Stimulated activated CD8-positive, alpha-beta memory T cell treated with anti-CD3 and anti-CD28 coated beads, Interleukin-15, amount 100 ng/mL, for 24 hours (primary cell): ENCODE measurements at regions not wholly inside any gene's neighbourhood (a gene's known extent, or its start where the extent isn't known, plus 50 kb on each side); places are given as distances from the start of the nearest gene placed in this dataset.
"Not testable (repeated sequence)": the region's sequence is repeated elsewhere in the genome, so short reads cannot be mapped to it uniquely, and the experiment has no call there.

Experiments
- DNase-seq: peaks from one replicate; pipeline ENCODE4 v3.0.0-alpha.2; 2020; ENCODE audit warnings: low read depth

- no peak for DNase-seq
Observed at GRCh38 chr5:116773926-116774325, 199.3 kb upstream of the SEMA6A start.

DNA sequence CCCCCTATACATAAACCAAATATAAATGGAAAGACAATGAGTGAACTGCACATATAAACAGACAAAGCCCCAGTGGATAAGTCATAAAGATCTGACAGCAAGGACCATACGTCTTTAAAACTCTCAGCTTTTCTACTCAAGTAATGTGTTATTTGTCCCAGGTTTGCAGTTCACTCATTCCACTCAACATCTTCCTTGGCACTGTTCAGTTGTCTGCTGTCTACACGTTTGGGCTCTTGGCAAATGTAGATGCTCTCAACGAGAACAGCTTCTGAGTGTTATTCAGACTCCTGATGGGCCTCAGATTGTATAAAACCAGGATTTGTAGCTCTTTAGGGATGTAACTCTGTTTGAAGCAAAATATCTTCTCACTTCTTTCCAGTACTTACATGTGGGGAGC lies 198.2 kb upstream of the SEMA6A start:
- DNase-seq: no peak

DNA sequence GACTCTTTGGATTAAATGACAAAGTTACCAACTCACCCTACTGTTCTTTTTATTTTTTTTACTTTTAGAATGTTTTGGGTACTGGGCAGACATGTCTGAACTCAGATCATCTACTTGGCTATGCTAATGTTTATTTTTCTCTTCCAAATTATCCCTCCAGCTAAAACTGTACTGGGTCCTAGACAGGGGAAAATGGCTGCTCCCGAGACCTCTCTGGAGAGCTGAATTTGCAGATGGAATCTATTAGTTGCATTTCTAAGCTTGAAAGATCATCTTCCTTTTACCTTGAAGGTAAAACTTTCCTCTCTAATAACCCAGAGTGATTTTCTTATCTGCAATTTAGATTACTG lies 197.5 kb upstream of the SEMA6A start:
- no peak for DNase-seq

GRCh38 chr5:116771466-116772151 lies 197.0 kb upstream of the SEMA6A start:
- DNase-seq: no peak

DNA sequence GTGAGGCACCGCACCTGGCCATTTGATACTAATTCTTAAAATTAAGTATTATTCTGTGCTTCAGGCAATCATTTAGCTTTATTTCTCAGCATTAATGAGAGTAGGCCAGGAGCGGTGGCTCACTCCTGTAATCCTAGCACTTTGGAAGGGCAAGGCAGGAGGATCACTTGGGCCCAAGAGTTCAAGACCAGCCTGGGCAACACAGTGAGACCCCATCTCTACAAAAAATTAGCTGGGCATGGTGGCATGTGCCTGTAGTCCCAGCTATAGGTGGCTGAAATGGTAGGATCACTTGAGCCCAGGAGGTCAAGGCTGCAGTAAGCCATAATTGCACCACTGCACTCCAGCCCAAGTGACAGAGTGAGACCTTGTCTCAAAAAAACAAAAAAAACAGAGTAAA lies 195.3 kb upstream of the SEMA6A start:
- not testable (repeated sequence) for DNase-seq

- DNase-seq: no peak
Observed at GRCh38 chr5:116769470-116769869, 194.8 kb upstream of the SEMA6A start.

DNA sequence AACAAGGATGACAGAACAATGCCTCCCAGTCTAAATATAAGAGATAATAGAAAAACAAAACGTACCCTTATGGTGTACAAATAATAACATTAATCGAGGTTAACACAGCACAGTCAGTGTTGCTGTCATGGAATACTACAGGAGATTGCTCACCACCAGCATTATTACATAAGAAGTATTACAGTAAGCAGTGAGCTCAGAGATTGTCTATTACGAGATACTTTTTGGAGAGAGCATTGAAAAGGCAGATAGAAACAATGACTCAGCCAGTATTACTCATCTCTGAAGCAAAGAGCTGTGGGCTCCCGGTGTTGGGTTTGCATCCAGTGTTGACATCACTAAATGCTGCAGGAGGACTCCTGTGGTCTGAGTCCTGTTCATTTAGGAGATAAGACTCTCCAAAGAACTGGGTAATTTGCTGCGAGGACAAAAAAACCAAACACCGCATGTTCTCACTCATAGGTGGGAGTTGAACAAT lies 191.9 kb upstream of the SEMA6A start:
- DNase-seq: no peak

GRCh38 chr5:116765441-116765840 lies 190.8 kb upstream of the SEMA6A start:
- no peak for DNase-seq

DNA sequence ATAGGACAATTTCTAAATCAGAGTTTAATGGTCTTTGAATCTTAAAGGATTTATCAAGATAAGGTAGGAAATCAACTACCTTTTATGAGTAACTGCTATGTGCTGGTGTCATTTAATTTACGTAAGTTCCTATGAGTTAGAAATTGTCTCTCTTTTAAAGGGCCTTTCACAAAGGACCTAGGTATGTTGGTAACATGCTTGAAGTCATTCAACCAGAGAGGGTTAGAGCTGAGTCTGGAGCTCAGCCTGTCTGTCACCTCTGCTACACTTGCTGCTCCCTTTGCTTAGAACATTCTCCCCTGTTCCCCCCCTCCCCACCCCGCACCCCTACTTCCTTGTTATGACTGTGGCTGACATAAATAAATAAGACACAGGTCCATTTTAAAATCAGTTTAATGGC lies 190.3 kb upstream of the SEMA6A start:
- DNase-seq: no peak

DNA sequence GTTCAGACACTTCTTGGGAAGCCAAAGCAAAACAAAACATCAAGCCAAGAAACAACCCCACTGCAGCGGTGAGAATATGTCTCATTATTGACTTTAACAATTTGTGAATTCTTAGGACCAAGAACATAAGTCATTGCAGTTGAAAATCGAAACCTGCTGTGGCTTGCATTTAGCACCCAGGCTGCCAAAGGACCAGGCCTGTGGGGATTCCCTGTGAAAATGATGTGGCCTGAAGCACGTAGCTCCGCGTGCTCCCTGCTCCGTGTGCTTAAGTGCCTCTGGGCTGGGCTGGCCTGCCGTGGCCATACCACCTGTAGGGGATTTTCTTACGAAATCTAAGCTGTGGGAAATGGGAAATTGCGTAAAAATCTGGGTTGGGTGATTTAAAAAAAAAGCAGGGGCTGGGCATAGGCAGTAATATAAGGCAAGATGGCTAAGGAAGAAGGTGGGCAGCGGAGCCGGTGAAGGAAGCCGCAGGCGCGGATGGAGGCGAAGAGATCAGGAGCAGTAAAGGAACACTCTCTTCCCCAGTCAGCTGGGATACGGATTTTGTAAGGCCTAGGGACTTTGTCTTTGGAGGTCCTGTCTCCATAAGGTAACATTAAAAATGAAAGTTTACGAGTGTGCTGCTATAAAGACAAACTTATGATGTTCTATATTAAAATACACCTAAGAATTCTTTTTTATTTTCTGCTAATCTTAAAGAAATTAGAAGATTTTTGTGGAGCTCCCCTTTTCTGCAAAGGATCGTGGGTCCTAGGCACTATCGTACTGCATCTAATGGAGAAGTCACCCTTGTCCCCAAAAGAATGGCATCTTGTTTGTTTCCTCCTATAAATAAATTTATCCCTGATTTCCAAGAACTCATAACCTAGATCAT lies 189.6 kb upstream of the SEMA6A start:
- no peak for DNase-seq

DNA sequence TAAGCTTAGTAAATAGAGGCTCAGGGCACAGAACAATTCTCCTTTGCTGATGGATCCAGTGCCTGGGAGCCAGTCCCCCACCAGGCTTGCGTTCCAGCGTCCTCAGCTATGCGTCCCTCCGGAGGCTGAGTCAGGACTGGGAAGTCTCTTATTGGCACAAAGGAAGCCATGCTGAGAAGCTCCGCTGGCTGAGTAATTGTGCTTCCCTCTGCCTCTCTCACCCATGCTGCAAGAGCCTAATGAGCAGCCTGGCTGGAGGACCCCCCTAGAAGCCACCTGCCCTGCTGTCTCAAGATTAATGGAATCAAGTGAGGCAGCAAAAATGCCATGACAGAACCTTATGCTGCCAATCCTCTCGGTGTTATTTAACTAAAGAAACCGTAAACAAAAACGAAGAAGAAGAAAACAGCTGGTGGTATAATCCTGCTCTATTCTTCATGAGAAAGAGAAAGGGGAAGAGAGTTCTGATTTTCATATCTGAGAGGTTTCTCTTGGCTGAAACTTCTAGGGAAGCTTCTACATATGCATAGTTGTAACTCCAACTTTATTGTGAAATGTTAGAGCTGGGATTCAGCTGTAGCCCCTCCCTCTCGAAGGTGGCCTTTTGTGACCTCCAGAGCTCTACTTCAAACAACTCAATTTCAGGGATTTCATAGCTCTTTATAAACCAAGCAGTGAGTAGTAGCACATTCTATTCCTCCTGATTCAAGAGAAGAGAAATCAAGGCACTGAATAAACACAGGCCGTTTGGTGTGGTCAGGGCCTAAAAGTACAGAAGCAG lies 185.4 kb upstream of the SEMA6A start:
- no peak for DNase-seq

DNA sequence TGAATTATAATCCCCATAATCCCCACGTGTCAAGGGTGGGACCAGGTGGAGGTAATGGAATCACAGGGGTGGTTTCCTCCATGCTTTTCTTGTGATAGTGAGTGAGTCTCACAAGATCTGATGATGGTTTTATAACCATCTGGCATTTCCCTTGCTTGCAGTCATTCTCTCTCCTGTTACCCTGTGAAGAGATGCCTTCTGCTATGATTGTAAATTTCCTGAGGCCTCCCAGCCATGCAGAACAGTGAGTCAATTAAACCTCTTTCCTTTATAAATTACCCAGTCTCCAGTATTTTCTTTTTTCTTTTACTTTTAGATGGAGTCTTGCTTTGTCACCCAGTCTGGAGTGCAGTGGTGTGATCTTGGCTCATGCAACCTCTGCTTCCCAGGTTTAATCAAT lies 182.7 kb upstream of the SEMA6A start:
- DNase-seq: no peak

GRCh38 chr5:116756531-116756930 lies 181.9 kb upstream of the SEMA6A start:
- no peak for DNase-seq

DNA sequence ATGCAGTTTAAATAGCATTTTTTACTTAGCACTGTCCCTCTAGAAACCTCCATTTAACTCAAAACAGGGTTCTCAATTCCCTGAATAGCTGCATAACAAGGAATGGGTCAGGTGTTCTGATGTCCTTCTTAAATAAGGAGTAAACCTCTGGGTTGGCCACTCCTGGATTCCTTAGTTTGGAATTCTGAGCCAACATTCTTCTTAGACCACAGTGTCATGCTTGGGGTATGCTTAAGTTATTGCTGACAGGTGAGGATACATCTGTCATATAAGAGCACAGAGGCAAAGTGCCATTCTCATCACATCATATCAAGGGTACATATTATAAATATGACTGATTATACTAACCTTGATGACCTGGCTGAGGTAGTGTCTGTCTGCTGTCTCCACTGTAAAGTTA lies 179.9 kb upstream of the SEMA6A start:
- DNase-seq: no peak

GRCh38 chr5:116751684-116752083 lies 177.1 kb upstream of the SEMA6A start:
- no peak for DNase-seq

- DNase-seq: no peak
Observed at GRCh38 chr5:116750631-116751580, 176.3 kb upstream of the SEMA6A start.

DNA sequence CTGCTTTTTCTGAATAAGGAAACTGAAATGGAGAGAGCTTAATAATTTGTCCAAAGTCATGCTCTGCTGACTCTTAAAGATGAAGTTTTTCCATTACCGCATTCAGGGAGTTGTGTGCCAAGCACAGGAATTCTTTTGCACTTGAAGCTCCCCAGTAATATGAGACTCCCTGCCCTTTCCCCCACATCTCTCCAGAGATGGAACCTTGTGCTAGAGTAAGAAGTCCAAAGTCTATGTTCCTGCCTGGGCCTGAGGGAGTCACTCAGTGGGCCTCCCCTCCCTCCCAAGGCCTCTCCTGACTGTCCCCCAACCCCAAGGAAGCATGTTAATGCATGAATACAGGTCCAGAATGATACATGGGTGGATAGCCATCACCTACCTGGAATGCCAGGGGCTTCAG lies 173.3 kb upstream of the SEMA6A start:
- DNase-seq: no peak

GRCh38 chr5:116746668-116747067 lies 172.0 kb upstream of the SEMA6A start:
- no peak for DNase-seq

DNA sequence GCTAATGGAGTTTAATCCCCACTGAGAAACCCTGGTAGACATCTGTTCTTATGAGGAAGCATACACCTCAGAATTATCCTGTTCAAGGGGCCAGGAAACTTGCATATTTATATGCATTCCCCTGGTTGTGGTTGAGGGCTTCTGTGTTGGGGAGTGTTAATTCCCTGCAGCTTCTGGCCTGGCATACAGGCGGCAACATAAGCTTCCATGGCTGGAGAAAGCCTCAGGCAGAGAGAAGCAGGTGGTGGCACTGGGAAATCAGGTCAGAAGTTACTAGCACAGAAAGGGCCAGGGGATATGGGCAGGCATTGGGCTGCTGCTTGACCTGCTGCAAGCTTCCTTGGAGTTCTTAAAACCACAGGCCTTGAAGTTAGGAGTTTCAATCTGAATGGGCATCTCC lies 166.1 kb upstream of the SEMA6A start:
- DNase-seq: no peak

DNA sequence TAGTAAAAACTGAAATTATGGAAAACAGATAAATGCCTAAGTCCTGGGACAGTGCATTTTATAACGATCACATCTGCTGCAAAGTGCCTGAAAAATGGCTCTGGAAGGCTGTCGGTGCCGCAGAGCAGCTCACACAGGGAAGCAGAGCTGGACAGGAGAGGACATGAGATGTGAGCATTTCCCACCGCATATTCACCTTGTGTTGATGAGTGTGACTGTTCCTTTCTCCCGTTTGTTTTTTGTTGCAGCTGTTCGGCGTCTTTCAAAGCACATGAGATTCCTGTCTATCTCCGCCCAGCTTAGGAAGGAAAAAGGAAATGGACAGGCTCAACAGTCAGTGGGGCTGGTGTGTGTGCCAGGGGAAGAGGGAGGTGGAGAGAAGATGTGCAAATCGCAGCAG lies 164.9 kb upstream of the SEMA6A start:
- DNase-seq: no peak

DNA sequence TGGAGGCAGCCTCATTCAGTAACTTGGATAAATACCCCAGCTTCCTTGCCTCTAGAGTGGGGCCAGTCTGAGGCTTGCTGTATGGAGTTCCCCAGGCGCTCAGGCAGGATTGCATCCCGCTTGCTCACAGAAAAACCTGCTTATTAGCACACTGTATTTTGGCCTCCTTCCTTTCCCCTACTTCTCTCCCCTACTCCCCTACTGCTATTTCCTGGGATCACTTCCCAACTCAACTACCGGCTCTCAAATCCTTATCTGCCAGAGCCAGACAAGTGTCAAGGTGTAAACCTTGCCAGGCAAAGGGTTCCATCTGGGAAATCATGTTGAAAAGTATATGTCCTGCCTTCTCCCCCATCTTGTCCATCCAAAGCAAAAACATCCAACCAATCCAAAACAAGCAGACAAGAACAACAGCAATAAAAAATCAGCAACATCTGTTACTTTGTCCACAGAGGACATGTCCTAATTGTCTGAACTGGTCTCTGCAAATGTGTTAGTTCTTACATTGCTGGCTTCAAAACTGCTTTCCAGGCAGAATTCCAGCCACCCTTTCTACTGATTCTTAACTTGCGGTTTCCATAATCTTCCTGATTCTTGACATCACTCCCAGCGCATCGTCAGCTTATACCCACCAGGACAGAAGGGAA lies 164.1 kb upstream of the SEMA6A start:
- DNase-seq: no peak
